Lung (tissue), 11 donors: ENCODE measurements at regions not wholly inside any gene's neighbourhood (a gene's known extent, or its start where the extent isn't known, plus 50 kb on each side); places are given as distances from the start of the nearest gene placed in this dataset.

ENCODE experiments used
- ATAC-seq: fragments of 200-7000 bp; cut with Tn5 transposase; one replicate; pipeline ENCODE4 v1.9.1; 2020; ENCODE audit warnings: moderate number of reproducible peaks; ENCODE audit not compliant: insufficient read depth, low FRiP score
- DNase-seq, 3 donors: peaks; one replicate each; pipeline ENCODE4 v3.0.0-alpha.2; 2013 to 2017
- H3K27ac ChIP-seq, 2 donors: one replicate each; pipeline ENCODE4 v1.5.1; 2013; ENCODE audit warnings: mild to moderate bottlenecking in 2 of 2, moderate library complexity in 2 of 2, control low read depth in 1 of 2, inconsistent platforms in 1 of 2, low read depth in 1 of 2, low read length in 1 of 2
- H3K27me3 ChIP-seq, 3 donors: one replicate each; pipeline ENCODE4 v1.5.1; 2013; ENCODE audit warnings: low read length in 2 of 3; ENCODE audit not compliant: control insufficient read depth in 3 of 3, insufficient read depth in 3 of 3
- H3K36me3 ChIP-seq, 4 donors: one replicate each; pipeline ENCODE4 v1.5.1; 2013; ENCODE audit warnings: low read length in 4 of 4, mild to moderate bottlenecking in 1 of 4, moderate library complexity in 1 of 4; ENCODE audit not compliant: control insufficient read depth in 4 of 4, insufficient read depth in 4 of 4
- H3K4me1 ChIP-seq, 5 donors: one replicate each; pipeline ENCODE4 v1.5.1; 2013; ENCODE audit warnings: low read length in 5 of 5, mild to moderate bottlenecking in 2 of 5, moderate library complexity in 1 of 5; ENCODE audit not compliant: control insufficient read depth in 5 of 5, insufficient read depth in 5 of 5
- H3K4me3 ChIP-seq: one replicate; pipeline ENCODE4 v1.5.1; 2013; ENCODE audit warnings: mild to moderate bottlenecking, control low read depth, moderate library complexity
- H3K9ac ChIP-seq, 2 donors: one replicate each; pipeline ENCODE4 v1.5.1; 2013; ENCODE audit warnings: low read length in 2 of 2, control low read depth in 1 of 2; ENCODE audit not compliant: insufficient read depth in 1 of 2
- H3K9me3 ChIP-seq, 4 donors: one replicate each; pipeline ENCODE4 v1.5.1; 2013; ENCODE audit warnings: low read length in 3 of 4, mild to moderate bottlenecking in 1 of 4, moderate library complexity in 1 of 4; ENCODE audit not compliant: control insufficient read depth in 4 of 4, insufficient read depth in 3 of 4
- WGBS, 2 donors: extraction: QIAGEN DNeasy Blood & Tissue Kit; methylation state at CpG; one replicate each; pipeline ENCODE4 v1.1.7; 2013; 5-methylcytosine and 5-hydroxymethylcytosine counted together
- TF ChIP-seq, protein P1 (sequence below): IDR thresholded peaks from 2 replicates; pipeline ENCODE4 v1.5.1; 2012; ENCODE audit warnings: mild to moderate bottlenecking; ENCODE audit errors: control extremely low read depth, extremely low read depth
- donor health status: control.
- donor health status: control.
- donor health status: Bipolar disorder and iron deficiency.
- donor health status: healthy.
- donor health status: DM: yes; HTN: yes; CAD: no.

DNA sequence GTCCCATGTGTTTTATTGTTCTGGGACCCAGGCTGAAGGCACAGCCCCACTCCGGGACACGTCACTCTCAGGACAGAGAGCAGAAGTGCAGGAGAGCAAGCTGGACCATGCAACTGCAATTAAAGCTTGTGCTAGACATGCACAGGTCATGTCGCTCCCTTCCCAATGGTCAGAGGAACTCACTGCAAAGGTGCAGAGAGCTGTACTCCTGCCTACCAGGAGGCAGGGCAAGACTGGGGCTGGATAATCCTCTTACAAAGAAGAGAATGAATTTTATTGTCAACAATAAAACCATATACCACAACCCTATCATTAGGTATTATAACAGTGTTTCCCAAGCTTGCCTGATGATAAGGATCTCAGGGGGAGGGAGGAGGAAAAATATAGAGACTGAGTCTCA, 74.0 kb upstream of the NEK6 start:
- TF ChIP-seq, protein P1, sequence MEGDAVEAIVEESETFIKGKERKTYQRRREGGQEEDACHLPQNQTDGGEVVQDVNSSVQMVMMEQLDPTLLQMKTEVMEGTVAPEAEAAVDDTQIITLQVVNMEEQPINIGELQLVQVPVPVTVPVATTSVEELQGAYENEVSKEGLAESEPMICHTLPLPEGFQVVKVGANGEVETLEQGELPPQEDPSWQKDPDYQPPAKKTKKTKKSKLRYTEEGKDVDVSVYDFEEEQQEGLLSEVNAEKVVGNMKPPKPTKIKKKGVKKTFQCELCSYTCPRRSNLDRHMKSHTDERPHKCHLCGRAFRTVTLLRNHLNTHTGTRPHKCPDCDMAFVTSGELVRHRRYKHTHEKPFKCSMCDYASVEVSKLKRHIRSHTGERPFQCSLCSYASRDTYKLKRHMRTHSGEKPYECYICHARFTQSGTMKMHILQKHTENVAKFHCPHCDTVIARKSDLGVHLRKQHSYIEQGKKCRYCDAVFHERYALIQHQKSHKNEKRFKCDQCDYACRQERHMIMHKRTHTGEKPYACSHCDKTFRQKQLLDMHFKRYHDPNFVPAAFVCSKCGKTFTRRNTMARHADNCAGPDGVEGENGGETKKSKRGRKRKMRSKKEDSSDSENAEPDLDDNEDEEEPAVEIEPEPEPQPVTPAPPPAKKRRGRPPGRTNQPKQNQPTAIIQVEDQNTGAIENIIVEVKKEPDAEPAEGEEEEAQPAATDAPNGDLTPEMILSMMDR = no peak
- H3K4me3 ChIP-seq = no peak overlapping the region
- H3K9me3 ChIP-seq = peaks cover 0 to 2% (median 0%) of the 10 kb centered on the region in 4 donors
- H3K27ac ChIP-seq = no peak overlapping the region
- H3K27me3 ChIP-seq = peaks cover 0 to 21% (median 6%) of the 10 kb centered on the region in 3 donors
- ATAC-seq (no peak), DNase-seq (no peak)
- H3K36me3 ChIP-seq = no peaks in the 10 kb centered on the region
- peaks cover 0 to 11% (median 5%) of the 10 kb centered on the region in 5 donors for H3K4me1 ChIP-seq
- no peak overlapping the region for H3K9ac ChIP-seq
- 92 to 93% methylated on average over 3 of the region's 3 CpGs for WGBS, 2 donors

DNA sequence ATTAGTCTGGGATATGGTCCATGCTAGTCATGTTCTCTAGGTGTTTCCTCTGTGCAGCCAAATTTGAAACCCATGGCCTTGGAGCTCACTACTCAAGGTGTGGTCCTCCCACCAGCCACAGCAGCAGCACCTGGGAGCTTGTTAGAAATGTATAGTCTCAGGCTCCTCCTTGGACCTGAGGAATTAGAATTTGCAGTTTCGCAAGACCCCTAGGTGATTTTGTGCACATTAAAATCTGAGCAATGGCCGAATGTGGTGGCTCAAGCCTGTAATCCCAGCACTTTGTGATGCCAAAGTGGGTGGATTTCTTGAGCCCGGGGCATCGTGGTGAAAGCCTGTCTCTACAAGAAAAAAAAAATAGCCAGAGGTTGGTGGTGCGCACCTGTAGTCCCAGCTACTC, 72.3 kb upstream of the NEK6 start:
- H3K9ac ChIP-seq = no peak overlapping the region
- H3K4me1 ChIP-seq = peaks cover 0 to 8% (median 5%) of the 10 kb centered on the region in 5 donors
- no peaks in the 10 kb centered on the region for H3K36me3 ChIP-seq
- peaks cover 0 to 21% (median 6%) of the 10 kb centered on the region in 3 donors for H3K27me3 ChIP-seq
- no peak overlapping the region for H3K27ac ChIP-seq
- WGBS, 2 donors = 94% methylated on average over 5 of the region's 5 CpGs
- ATAC-seq (no peak), DNase-seq (no peak)
- TF ChIP-seq, protein P1 = no peak
- no peak overlapping the region for H3K4me3 ChIP-seq
- peaks cover 0 to 2% (median 0%) of the 10 kb centered on the region in 4 donors for H3K9me3 ChIP-seq

DNA sequence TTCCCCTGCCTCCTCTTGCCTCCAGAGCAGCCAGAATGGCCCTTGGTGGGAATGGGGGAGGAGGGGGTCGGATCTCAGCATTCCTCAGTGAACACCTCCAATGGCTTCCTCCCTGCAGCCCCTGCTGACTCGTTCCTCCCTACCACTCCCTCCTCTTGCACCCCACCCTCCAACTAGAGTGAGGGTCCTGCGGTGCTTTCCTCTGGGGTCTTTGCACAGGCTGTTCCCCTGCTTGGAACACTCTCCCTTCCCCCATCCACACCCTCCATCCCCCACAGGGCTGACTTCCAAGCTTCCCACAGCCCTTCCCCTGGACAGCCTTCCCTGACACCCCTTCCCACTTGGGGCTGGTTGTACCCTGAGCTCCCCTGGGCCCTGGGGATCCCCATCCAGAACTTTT, 70.4 kb upstream of the NEK6 start:
- Histone ChIP-seq H3K4me3 (no peak overlapping the region), H3K9me3 (peaks cover 0 to 2% (median 0%) of the 10 kb centered on the region in 4 donors), H3K27me3 (peaks cover 0 to 14% (median 6%) of the 10 kb centered on the region in 3 donors), H3K27ac (no peak overlapping the region), H3K9ac (no peak overlapping the region), H3K4me1 (no peaks in the 10 kb centered on the region), H3K36me3 (no peaks in the 10 kb centered on the region)
- ATAC-seq = no peak
- WGBS, 2 donors = 72 to 77% methylated on average over 3 of the region's 3 CpGs
- DNase-seq = no peak
- TF ChIP-seq, protein P1 = no peak
